ENCODE measurements at regions not wholly inside any gene's neighbourhood (a gene's known extent, or its start where the extent isn't known, plus 50 kb on each side); places are given as distances from the start of the nearest gene placed in this dataset.

GRCh38 chr2:117269574-117269973 is 544.9 kb upstream of the DDX18 start:
- Histone ChIP-seq H3K36me3 (ENCODE audit: control insufficient read depth in 2 of 3, insufficient read depth in 3 of 3, low read length in 3 of 3) (no peaks in the 10 kb centered on the region), H3K4me3 (ENCODE audit: low read length in 3 of 3) (no peak overlapping the region), H3K9ac (ENCODE audit: low read length in 3 of 3) (no peak overlapping the region), H3K9me3 (ENCODE audit: control insufficient read depth in 2 of 3, insufficient read depth in 1 of 3, low read length in 3 of 3) (peaks cover 0 to 2% (median 0%) of the 10 kb centered on the region in 3 donors), H3K27me3 (ENCODE audit: control insufficient read depth, insufficient read depth, low read length) (no peaks in the 10 kb centered on the region), H3K4me1 (ENCODE audit: control insufficient read depth in 2 of 3, insufficient read depth in 2 of 3, low read depth in 1 of 3, low read length in 3 of 3) (no peaks in the 10 kb centered on the region), H3K27ac (ENCODE audit: low read depth in 2 of 2, low read length in 2 of 2) (no peak overlapping the region)
- no peak for DNase-seq
- no peak for TF ChIP-seq CTCF (IDR thresholded peaks at IDR 0.05; ENCODE audit: borderline replicate concordance, extremely low read depth, insufficient read depth)
- FAIRE-seq, result no peak
- intact Hi-C loops (cut with DNase I), result no loop called here

GRCh38 chr2:117271631-117272030 is 542.9 kb upstream of the DDX18 start:
- no peak for DNase-seq
- TF ChIP-seq CTCF (IDR thresholded peaks at IDR 0.05; ENCODE audit: borderline replicate concordance, extremely low read depth, insufficient read depth), result no peak
- FAIRE-seq, result no peak
- intact Hi-C loops (cut with DNase I), result no loop called here
- H3K27ac ChIP-seq (ENCODE audit: low read depth in 2 of 2, low read length in 2 of 2), result no peak overlapping the region
- no peak overlapping the region for H3K9ac ChIP-seq (ENCODE audit: low read length in 3 of 3)
- no peaks in the 10 kb centered on the region for H3K36me3 ChIP-seq (ENCODE audit: control insufficient read depth in 2 of 3, insufficient read depth in 3 of 3, low read length in 3 of 3)
- H3K4me1 ChIP-seq (ENCODE audit: control insufficient read depth in 2 of 3, insufficient read depth in 2 of 3, low read depth in 1 of 3, low read length in 3 of 3), result no peaks in the 10 kb centered on the region
- H3K27me3 ChIP-seq (ENCODE audit: control insufficient read depth, insufficient read depth, low read length), result no peaks in the 10 kb centered on the region
- H3K4me3 ChIP-seq (ENCODE audit: low read length in 3 of 3), result no peak overlapping the region
- peaks cover 0 to 5% (median 0%) of the 10 kb centered on the region in 3 donors for H3K9me3 ChIP-seq (ENCODE audit: control insufficient read depth in 2 of 3, insufficient read depth in 1 of 3, low read length in 3 of 3)

GRCh38 chr2:117273009-117273671 is 541.4 kb upstream of the DDX18 start:
- TF ChIP-seq CTCF (IDR thresholded peaks at IDR 0.05; ENCODE audit: borderline replicate concordance, extremely low read depth, insufficient read depth), result no peak
- H3K9ac ChIP-seq (ENCODE audit: low read length in 3 of 3), result no peak overlapping the region
- peaks cover 0 to 5% (median 0%) of the 10 kb centered on the region in 3 donors for H3K9me3 ChIP-seq (ENCODE audit: control insufficient read depth in 2 of 3, insufficient read depth in 1 of 3, low read length in 3 of 3)
- H3K27ac ChIP-seq (ENCODE audit: low read depth in 2 of 2, low read length in 2 of 2), result no peak overlapping the region
- no peaks in the 10 kb centered on the region for H3K4me1 ChIP-seq (ENCODE audit: control insufficient read depth in 2 of 3, insufficient read depth in 2 of 3, low read depth in 1 of 3, low read length in 3 of 3)
- no peak for FAIRE-seq
- no peak overlapping the region for H3K4me3 ChIP-seq (ENCODE audit: low read length in 3 of 3)
- no peaks in the 10 kb centered on the region for H3K36me3 ChIP-seq (ENCODE audit: control insufficient read depth in 2 of 3, insufficient read depth in 3 of 3, low read length in 3 of 3)
- H3K27me3 ChIP-seq (ENCODE audit: control insufficient read depth, insufficient read depth, low read length), result no peaks in the 10 kb centered on the region
- intact Hi-C loops (cut with DNase I), result no loop called here
- DNase-seq, result peak in 2 of 5 donors; percentile 17 to 27

- no peak overlapping the region for H3K4me3 ChIP-seq (ENCODE audit: low read length in 3 of 3)
- no peaks in the 10 kb centered on the region for H3K36me3 ChIP-seq (ENCODE audit: control insufficient read depth in 2 of 3, insufficient read depth in 3 of 3, low read length in 3 of 3)
- DNase-seq (no peak), FAIRE-seq (no peak)
- H3K27ac ChIP-seq (ENCODE audit: low read depth in 2 of 2, low read length in 2 of 2), result no peak overlapping the region
- no peaks in the 10 kb centered on the region for H3K9me3 ChIP-seq (ENCODE audit: control insufficient read depth in 2 of 3, insufficient read depth in 1 of 3, low read length in 3 of 3)
- H3K9ac ChIP-seq (ENCODE audit: low read length in 3 of 3), result no peak overlapping the region
- no peak for TF ChIP-seq CTCF (IDR thresholded peaks at IDR 0.05; ENCODE audit: borderline replicate concordance, extremely low read depth, insufficient read depth)
- no peaks in the 10 kb centered on the region for H3K27me3 ChIP-seq (ENCODE audit: control insufficient read depth, insufficient read depth, low read length)
- H3K4me1 ChIP-seq (ENCODE audit: control insufficient read depth in 2 of 3, insufficient read depth in 2 of 3, low read depth in 1 of 3, low read length in 3 of 3), result no peaks in the 10 kb centered on the region
- intact Hi-C loops (cut with DNase I), result no loop called here
Observed at GRCh38 chr2:117293012-117293411, 521.5 kb upstream of the DDX18 start.

Measured in kidney (tissue), 13 donors.